Testis (tissue), 2 donors: ENCODE measurements at regions not wholly inside any gene's neighbourhood (a gene's known extent, or its start where the extent isn't known, plus 50 kb on each side); places are given as distances from the start of the nearest gene placed in this dataset.

ENCODE experiments used
- DNase-seq: peaks from one replicate; pipeline ENCODE4 v3.0.0-alpha.2; 2019
- H3K27ac ChIP-seq, 2 donors: fragments of 200-600 bp; sonication (generic); one replicate each; pipeline ENCODE4 v1.5.1; 2019
- H3K27me3 ChIP-seq: fragments of 200-600 bp; sonication (generic); one replicate; pipeline ENCODE4 v1.5.1; 2019
- H3K36me3 ChIP-seq: fragments of 200-600 bp; sonication (generic); one replicate; pipeline ENCODE4 v1.5.1; 2017; ENCODE audit warnings: low read depth; ENCODE audit errors: missing control alignments
- H3K4me1 ChIP-seq: fragments of 200-600 bp; sonication (generic); one replicate; pipeline ENCODE4 v1.5.1; 2019
- H3K4me3 ChIP-seq, 2 donors: fragments of 200-600 bp; sonication (generic); one replicate each; pipeline ENCODE4 v1.5.1; 2017 to 2019
- H3K9me3 ChIP-seq: fragments of 200-600 bp; sonication (generic); one replicate; pipeline ENCODE4 v1.5.1; 2017
- POLR2A ChIP-seq: fragments of 450-650 bp; IDR thresholded peaks from one replicate; pipeline ENCODE4 v1.6.1; 2017; ENCODE audit warnings: antibody characterized with exemption, mild to moderate bottlenecking, moderate library complexity
- WGBS, 2 donors: methylation state at CpG; one replicate each; pipeline ENCODE4 v1.1.5; 2018; 5-methylcytosine and 5-hydroxymethylcytosine counted together
- intact Hi-C: fragments of 100-400 bp; cut with DNase I; formaldehyde crosslinking; loops from one replicate; pipeline ENCODE4 v1.15.1; 2023; ENCODE audit warnings: low total_unique reads
- TF ChIP-seq, protein P1 (sequence below), 3 experiments: fragments of 450-650 bp in 2 of 3; fragments of 200-600 bp in 1 of 3; sonication (generic) in 1 of 3; IDR thresholded peaks; one replicate each; pipeline ENCODE4 v1.5.1; 2016 to 2019; ENCODE audit warnings: antibody characterized with exemption in 3 of 3, mild to moderate bottlenecking in 2 of 3, moderate library complexity in 1 of 3

DNA sequence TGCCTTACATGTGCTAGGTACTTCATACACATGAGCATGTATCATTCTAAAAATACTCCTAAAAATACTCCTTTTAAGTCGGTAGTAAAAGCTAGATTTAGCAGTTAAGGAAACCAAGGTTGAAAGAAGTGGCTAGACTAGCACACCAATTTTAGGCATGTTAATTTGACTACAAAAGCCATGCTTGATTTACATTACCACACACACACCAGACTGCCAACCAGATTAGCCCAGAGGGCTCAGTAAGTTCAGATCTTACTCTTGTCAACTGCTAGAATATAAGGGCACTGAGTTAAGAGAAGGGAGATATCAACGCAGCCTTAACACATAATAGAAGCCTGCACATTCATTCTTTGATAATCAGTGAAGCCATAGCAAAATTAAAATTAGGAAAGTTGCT, 117.9 kb downstream of the MID1IP1 start:
- no peak overlapping the region for H3K27ac ChIP-seq
- no peaks in the 10 kb centered on the region for H3K9me3 ChIP-seq
- DNase-seq = no peak
- intact Hi-C loops = no loop called here
- no peaks in the 10 kb centered on the region for H3K27me3 ChIP-seq
- no peaks in the 10 kb centered on the region for H3K36me3 ChIP-seq
- H3K4me1 ChIP-seq = no peaks in the 10 kb centered on the region
- 77 to 82% methylated on average over 2 of the region's 2 CpGs for WGBS, 2 donors
- H3K4me3 ChIP-seq = no peak overlapping the region
- TF ChIP-seq, protein P1, sequence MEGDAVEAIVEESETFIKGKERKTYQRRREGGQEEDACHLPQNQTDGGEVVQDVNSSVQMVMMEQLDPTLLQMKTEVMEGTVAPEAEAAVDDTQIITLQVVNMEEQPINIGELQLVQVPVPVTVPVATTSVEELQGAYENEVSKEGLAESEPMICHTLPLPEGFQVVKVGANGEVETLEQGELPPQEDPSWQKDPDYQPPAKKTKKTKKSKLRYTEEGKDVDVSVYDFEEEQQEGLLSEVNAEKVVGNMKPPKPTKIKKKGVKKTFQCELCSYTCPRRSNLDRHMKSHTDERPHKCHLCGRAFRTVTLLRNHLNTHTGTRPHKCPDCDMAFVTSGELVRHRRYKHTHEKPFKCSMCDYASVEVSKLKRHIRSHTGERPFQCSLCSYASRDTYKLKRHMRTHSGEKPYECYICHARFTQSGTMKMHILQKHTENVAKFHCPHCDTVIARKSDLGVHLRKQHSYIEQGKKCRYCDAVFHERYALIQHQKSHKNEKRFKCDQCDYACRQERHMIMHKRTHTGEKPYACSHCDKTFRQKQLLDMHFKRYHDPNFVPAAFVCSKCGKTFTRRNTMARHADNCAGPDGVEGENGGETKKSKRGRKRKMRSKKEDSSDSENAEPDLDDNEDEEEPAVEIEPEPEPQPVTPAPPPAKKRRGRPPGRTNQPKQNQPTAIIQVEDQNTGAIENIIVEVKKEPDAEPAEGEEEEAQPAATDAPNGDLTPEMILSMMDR (IDR thresholded peaks at IDR 0.05) = no peak
- TF ChIP-seq POLR2A = no peak

DNA sequence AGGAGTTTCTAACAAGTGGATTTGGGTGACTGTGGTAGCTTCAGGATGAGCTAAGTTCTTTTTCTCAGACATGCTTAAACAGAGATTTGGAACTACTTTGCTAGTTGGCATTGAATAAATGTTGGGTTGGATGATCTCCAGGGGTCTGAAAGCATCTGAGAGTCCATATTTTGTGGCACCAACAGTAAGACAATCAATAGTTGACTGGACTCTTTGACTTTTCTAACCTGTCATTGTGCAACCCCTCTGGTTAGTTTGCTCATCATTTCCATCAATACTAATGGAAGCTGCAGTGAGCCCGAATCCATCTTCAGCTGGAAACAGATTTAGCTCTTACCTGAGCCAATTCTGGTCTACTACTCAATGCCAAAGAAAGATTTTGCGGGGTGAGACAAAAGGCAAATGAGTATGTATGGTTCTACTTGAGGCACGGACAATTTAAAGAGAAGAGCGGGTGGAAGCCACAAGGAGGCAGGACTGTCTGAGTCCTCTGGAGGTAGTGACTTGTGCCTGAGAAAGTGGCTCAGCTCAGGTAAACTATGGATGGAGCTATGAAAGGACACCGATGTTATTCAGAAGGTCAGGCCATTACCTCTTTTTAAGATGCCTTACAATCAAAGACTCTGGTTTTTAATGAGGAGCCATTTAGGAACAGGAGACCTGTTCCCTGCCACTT, 118.7 kb downstream of the MID1IP1 start:
- H3K4me1 ChIP-seq = no peaks in the 10 kb centered on the region
- intact Hi-C loops = no loop called here
- H3K27me3 ChIP-seq = no peaks in the 10 kb centered on the region
- H3K36me3 ChIP-seq = no peaks in the 10 kb centered on the region
- no peak for DNase-seq
- H3K27ac ChIP-seq = no peak overlapping the region
- H3K4me3 ChIP-seq = no peak overlapping the region
- WGBS, 2 donors = 75 to 89% methylated on average over 5 of the region's 5 CpGs
- H3K9me3 ChIP-seq = no peaks in the 10 kb centered on the region
- TF ChIP-seq POLR2A = no peak

DNA sequence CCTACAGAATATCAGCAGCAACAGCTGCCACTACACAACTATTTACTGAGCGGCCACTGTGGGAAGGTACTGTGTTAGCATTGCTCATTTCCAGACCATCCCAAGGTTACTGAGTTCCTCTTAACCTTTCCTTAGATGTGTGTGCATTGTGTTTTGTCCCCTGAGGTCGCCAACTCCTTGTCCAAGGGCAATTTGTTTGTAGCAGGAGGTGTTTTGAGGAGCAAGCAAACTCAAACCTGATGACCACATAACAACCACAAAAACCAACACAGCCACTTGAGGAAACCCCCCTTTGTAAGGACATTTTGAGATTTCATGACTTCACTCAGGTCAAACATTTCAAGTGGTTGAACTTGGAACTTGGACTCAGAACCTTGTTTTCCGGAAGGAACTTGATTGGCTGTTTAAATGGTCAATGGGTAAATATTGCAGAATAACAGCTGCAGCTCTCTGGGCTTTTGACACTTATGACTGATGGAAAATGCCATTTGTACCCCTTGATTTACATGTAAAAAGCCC, 122.3 kb downstream of the MID1IP1 start:
- 95 to 97% methylated on average over 3 of the region's 3 CpGs for WGBS, 2 donors
- H3K4me1 ChIP-seq = no peaks in the 10 kb centered on the region
- no peak for DNase-seq

DNA sequence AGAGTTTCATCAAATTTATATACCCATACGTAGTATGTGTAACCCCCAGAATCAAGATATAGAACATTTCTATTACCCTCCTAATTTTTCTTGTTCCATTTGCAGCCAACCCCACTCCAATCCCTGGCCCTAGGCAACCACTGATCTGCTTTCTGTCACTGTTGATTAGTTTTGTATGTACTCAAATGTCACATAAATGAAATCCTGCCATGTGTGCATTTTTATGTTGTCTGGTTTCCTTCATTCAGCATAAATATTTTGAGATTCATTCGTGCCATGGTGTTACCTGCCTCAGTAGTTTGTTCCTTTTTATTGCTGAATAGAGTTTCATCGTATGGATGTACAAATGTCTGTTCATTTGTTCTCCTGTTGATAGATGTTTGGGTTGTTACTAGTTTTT, 126.3 kb downstream of the MID1IP1 start:
- Histone ChIP-seq H3K27ac (no peak overlapping the region), H3K4me1 (no peaks in the 10 kb centered on the region), H3K36me3 (no peaks in the 10 kb centered on the region), H3K9me3 (no peaks in the 10 kb centered on the region), H3K4me3 (no peak overlapping the region), H3K27me3 (no peaks in the 10 kb centered on the region)
- intact Hi-C loops = no loop called here
- no peak for TF ChIP-seq POLR2A
- TF ChIP-seq, protein P1 (IDR thresholded peaks at IDR 0.05) = no peak
- 87 to 96% methylated on average over 3 of the region's 3 CpGs for WGBS, 2 donors
- DNase-seq = no peak

More for the DNA sequence above, 122.3 kb downstream of the MID1IP1 start:
- Histone ChIP-seq H3K9me3 (no peaks in the 10 kb centered on the region), H3K27me3 (no peaks in the 10 kb centered on the region), H3K36me3 (no peaks in the 10 kb centered on the region), H3K27ac (no peak overlapping the region), H3K4me3 (no peak overlapping the region)
- intact Hi-C loops = no loop called here
- no peak for TF ChIP-seq POLR2A
- TF ChIP-seq, protein P1 (IDR thresholded peaks at IDR 0.05) = no peak

DNA sequence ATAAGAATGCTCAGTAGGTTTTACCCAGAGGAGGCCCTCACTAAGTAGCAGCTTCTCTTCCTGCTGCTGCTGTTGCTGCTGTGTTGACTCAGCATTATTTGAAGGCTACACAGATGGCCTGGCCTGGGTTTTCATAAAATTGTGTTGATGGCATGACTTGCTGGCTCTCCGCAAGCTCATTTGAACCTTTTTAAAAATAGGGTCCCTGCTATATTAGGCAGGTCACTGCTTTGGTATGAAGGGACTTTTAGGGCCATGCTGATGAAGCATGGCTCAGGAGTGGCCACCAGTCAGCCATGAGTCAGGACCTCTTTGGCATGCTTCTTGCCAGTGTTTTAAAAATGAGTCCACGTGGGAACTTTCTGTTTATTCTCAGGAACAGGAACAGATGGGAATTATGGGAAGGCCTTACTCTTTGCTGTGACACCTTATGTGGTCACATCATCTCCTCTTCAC, 128.7 kb downstream of the MID1IP1 start:
- no peak for DNase-seq
- Histone ChIP-seq H3K27me3 (no peaks in the 10 kb centered on the region), H3K4me1 (no peaks in the 10 kb centered on the region), H3K4me3 (no peak overlapping the region), H3K9me3 (no peaks in the 10 kb centered on the region), H3K36me3 (no peaks in the 10 kb centered on the region), H3K27ac (no peak overlapping the region)
- 14 to 67% methylated on average over 1 to 2 of the region's 2 CpGs for WGBS, 2 donors
- intact Hi-C loops = no loop called here
- TF ChIP-seq POLR2A = no peak
- TF ChIP-seq, protein P1 (IDR thresholded peaks at IDR 0.05) = no peak
